Thoracic aorta (tissue), 2 donors: ENCODE measurements at regions not wholly inside any gene's neighbourhood (a gene's known extent, or its start where the extent isn't known, plus 50 kb on each side); places are given as distances from the start of the nearest gene placed in this dataset.

Experiments used
- ATAC-seq: fragments of 150-250 bp; one replicate; pipeline ENCODE4 v1.8.0; 2017; ENCODE audit warnings: low read depth; ENCODE audit not compliant: insufficient number of reproducible peaks, low FRiP score
- DNase-seq: peaks from one replicate; pipeline ENCODE4 v3.0.0-alpha.2; 2020; ENCODE audit warnings: low spot score
- H3K27ac ChIP-seq, 2 donors: fragments of 200-600 bp; sonication (generic); 1 replicate in 1 of 2; 2 replicates in 1 of 2; pipeline ENCODE4 v1.5.1; 2016; ENCODE audit warnings: mild to moderate bottlenecking in 2 of 2, moderate library complexity in 2 of 2
- H3K27me3 ChIP-seq: fragments of 200-600 bp; sonication (generic); replicated peaks from 2 replicates; pipeline ENCODE4 v1.6.0; 2016; ENCODE audit warnings: mild to moderate bottlenecking; ENCODE audit not compliant: insufficient read depth
- H3K36me3 ChIP-seq: fragments of 200-600 bp; sonication (generic); one replicate; pipeline ENCODE4 v1.5.1; 2016
- H3K4me1 ChIP-seq, 2 donors: fragments of 200-600 bp; sonication (generic); 1 replicate in 1 of 2; 2 replicates in 1 of 2; pipeline versions ENCODE4 v1.5.1 to v1.6.0; 2016; ENCODE audit warnings: low read depth in 2 of 2, mild to moderate bottlenecking in 1 of 2; ENCODE audit not compliant: control insufficient read depth in 1 of 2
- H3K4me3 ChIP-seq: fragments of 200-600 bp; sonication (generic); 2 replicates; pipeline ENCODE4 v1.5.1; 2016; ENCODE audit warnings: mild to moderate bottlenecking
- H3K9me3 ChIP-seq: fragments of 200-600 bp; sonication (generic); 2 replicates; pipeline ENCODE4 v1.5.1; 2016
- CTCF ChIP-seq: fragments of 200-600 bp; sonication (generic); IDR thresholded peaks from one replicate; pipeline ENCODE4 v1.5.1; 2019; ENCODE audit warnings: antibody characterized with exemption

DNA sequence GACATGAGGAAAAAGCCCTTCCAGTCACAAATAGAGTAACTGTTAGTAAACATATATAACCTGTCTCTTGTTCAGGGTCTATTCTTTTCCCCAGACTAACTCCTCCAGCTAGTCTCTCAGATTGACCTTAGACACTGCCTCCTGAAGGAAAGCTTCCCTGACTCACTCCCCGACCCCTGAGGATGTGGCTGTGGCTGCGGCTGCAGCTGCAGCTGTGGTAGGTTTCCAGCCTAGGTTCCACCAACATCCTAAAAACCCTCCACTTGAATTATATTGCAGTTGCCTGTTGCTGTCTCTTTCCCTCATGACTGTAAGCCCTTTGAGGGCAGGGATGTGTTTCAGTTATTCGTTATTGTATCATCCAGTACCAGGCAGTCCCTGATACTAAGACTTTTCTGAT is 132.9 kb upstream of the C1orf21 start:
- H3K4me3 ChIP-seq: no peak overlapping the region
- H3K27me3 ChIP-seq: no peaks in the 10 kb centered on the region
- H3K27ac ChIP-seq: no peak overlapping the region
- H3K36me3 ChIP-seq: no peaks in the 10 kb centered on the region
- H3K9me3 ChIP-seq: no peaks in the 10 kb centered on the region
- no peak for TF ChIP-seq CTCF
- DNase-seq (no peak), ATAC-seq (no peak)
- H3K4me1 ChIP-seq: no peaks in the 10 kb centered on the region

GRCh38 chr1:184254849-184255248 is 132.0 kb upstream of the C1orf21 start:
- H3K27ac ChIP-seq: no peak overlapping the region
- H3K4me1 ChIP-seq: no peaks in the 10 kb centered on the region
- no peaks in the 10 kb centered on the region for H3K27me3 ChIP-seq
- no peaks in the 10 kb centered on the region for H3K9me3 ChIP-seq
- DNase-seq: no peak
- no peaks in the 10 kb centered on the region for H3K36me3 ChIP-seq
- no peak for TF ChIP-seq CTCF
- no peak overlapping the region for H3K4me3 ChIP-seq
- ATAC-seq: no peak

DNA sequence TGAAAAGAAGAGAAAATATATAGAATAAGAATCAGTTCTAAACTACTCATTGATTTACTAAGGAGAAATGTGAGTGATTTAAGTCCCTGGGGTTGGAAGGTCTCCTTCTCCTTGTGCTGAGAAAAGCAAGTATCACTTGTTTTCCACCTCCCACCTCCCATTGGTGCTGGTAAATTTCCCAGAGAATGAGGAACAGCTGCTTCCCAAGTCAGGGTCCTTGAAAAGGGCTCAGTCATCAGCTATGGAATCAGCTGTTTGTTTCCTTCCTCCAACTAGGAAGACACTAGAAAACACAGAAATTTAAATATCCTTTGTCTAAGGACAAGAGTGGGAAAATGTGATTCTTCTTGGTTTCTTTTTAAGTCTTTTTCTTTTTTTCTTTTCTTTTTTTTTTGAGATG is 131.3 kb upstream of the C1orf21 start:
- TF ChIP-seq CTCF: no peak
- Histone ChIP-seq H3K4me1 (no peaks in the 10 kb centered on the region), H3K9me3 (no peaks in the 10 kb centered on the region), H3K4me3 (no peak overlapping the region), H3K27me3 (no peaks in the 10 kb centered on the region), H3K36me3 (no peaks in the 10 kb centered on the region), H3K27ac (no peak overlapping the region)
- DNase-seq: no peak
- no peak for ATAC-seq

GRCh38 chr1:184257873-184258272 is 129.0 kb upstream of the C1orf21 start:
- no peak for TF ChIP-seq CTCF
- H3K4me1 ChIP-seq: no peaks in the 10 kb centered on the region
- no peaks in the 10 kb centered on the region for H3K36me3 ChIP-seq
- H3K4me3 ChIP-seq: no peak overlapping the region
- ATAC-seq (no peak), DNase-seq (no peak)
- no peaks in the 10 kb centered on the region for H3K27me3 ChIP-seq
- no peaks in the 10 kb centered on the region for H3K9me3 ChIP-seq
- H3K27ac ChIP-seq: no peak overlapping the region

GRCh38 chr1:184258525-184258924 is 128.3 kb upstream of the C1orf21 start:
- TF ChIP-seq CTCF: no peak
- Histone ChIP-seq H3K27ac (no peak overlapping the region), H3K9me3 (no peaks in the 10 kb centered on the region), H3K4me1 (no peaks in the 10 kb centered on the region), H3K4me3 (no peak overlapping the region), H3K27me3 (no peaks in the 10 kb centered on the region), H3K36me3 (no peaks in the 10 kb centered on the region)
- no peak for ATAC-seq
- DNase-seq: no peak
